ENCODE measurements at regions not wholly inside any gene's neighbourhood (a gene's known extent, or its start where the extent isn't known, plus 50 kb on each side); places are given as distances from the start of the nearest gene placed in this dataset.

- no peak for TF ChIP-seq EZH2 (IDR thresholded peaks at IDR 0.05)
- TF ChIP-seq POLR2AphosphoS5 (IDR thresholded peaks at IDR 0.05; ENCODE audit: borderline replicate concordance, low read depth, low read length) = no peak
- no peak for TF ChIP-seq FOXP2 (optimal IDR thresholded peaks at IDR 0.05; ENCODE audit: control extremely low read depth, extremely low read length, insufficient read depth)
These were observed 377.0 kb upstream of the NOX3 start for GRCh38 chr6:155832596-155832995.

Measured in SK-N-MC (cell line).